Adipocyte (in vitro differentiated cells): ENCODE measurements at regions not wholly inside any gene's neighbourhood (a gene's known extent, or its start where the extent isn't known, plus 50 kb on each side); places are given as distances from the start of the nearest gene placed in this dataset.
"Not testable (repeated sequence)": the region's sequence is repeated elsewhere in the genome, so short reads cannot be mapped to it uniquely, and the experiment has no call there.

ENCODE experiments used
- DNase-seq: peaks from one replicate; pipeline ENCODE4 v3.0.0-alpha.2; 2015; ENCODE audit warnings: low read depth
- H3K27me3 ChIP-seq: replicated peaks from 2 replicates; pipeline ENCODE4 v1.7.0; 2013; ENCODE audit warnings: mild to moderate bottlenecking, low read length, moderate library complexity; ENCODE audit not compliant: control insufficient read depth, insufficient read depth
- H3K36me3 ChIP-seq: 2 replicates; pipeline ENCODE4 v1.7.0; 2013; ENCODE audit warnings: low read length, mild to moderate bottlenecking, moderate library complexity; ENCODE audit not compliant: control insufficient read depth, insufficient read depth, severe bottlenecking
- H3K4me1 ChIP-seq: 2 replicates; pipeline ENCODE4 v1.7.0; 2013; ENCODE audit warnings: mild to moderate bottlenecking, low read length, moderate library complexity; ENCODE audit not compliant: control insufficient read depth, insufficient read depth
- H3K4me3 ChIP-seq: 2 replicates; pipeline ENCODE4 v1.7.0; 2013; ENCODE audit warnings: mild to moderate bottlenecking, low read length, moderate library complexity
- H3K9ac ChIP-seq: 2 replicates; pipeline ENCODE4 v1.7.0; 2013; ENCODE audit warnings: mild to moderate bottlenecking, low read length, moderate library complexity
- H3K9me3 ChIP-seq: 2 replicates; pipeline ENCODE4 v1.7.0; 2013; ENCODE audit warnings: mild to moderate bottlenecking, low read length, moderate library complexity; ENCODE audit not compliant: control insufficient read depth

GRCh38 chr7:131787101-131787500 lies 230.7 kb upstream of the PODXL start:
- H3K9ac ChIP-seq, result no peak overlapping the region
- H3K9me3 ChIP-seq, result no peaks in the 10 kb centered on the region
- H3K4me3 ChIP-seq, result no peak overlapping the region
- H3K4me1 ChIP-seq, result no peaks in the 10 kb centered on the region
- peaks cover 8% of the 10 kb centered on the region for H3K27me3 ChIP-seq
- no peak for DNase-seq
- no peaks in the 10 kb centered on the region for H3K36me3 ChIP-seq

DNA sequence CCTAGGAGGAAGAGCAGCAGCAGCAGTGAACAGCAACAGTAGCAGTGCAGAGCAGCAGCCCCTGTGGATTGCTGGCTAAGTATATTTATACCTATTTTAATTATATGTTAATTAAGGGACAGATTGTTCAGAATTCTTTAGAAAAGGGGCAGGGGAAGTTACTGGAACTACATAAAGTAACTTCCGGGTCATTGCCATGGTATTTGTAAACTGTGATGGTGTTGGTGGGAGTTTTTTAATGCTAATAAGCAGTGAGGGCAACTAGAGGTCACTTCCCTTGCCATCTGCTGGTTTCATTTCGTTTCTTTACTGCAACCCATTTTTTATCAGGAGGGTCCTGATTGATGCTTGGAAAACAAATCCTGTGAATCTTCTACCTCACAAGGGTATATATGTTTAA lies 229.8 kb upstream of the PODXL start:
- no peaks in the 10 kb centered on the region for H3K9me3 ChIP-seq
- H3K36me3 ChIP-seq, result no peaks in the 10 kb centered on the region
- no peak overlapping the region for H3K9ac ChIP-seq
- H3K4me1 ChIP-seq, result no peaks in the 10 kb centered on the region
- DNase-seq, result no peak
- no peak overlapping the region for H3K4me3 ChIP-seq
- H3K27me3 ChIP-seq, result peaks cover 13% of the 10 kb centered on the region

- Histone ChIP-seq H3K27me3 (peaks cover 12% of the 10 kb centered on the region), H3K9ac (no peak overlapping the region)
Observed at GRCh38 chr7:131778601-131779000, 222.2 kb upstream of the PODXL start.

GRCh38 chr7:131774419-131775220 lies 218.2 kb upstream of the PODXL start:
- peaks cover 13% of the 10 kb centered on the region for H3K4me1 ChIP-seq
- no peaks in the 10 kb centered on the region for H3K36me3 ChIP-seq
- H3K4me3 ChIP-seq, result no peak overlapping the region
- no peaks in the 10 kb centered on the region for H3K27me3 ChIP-seq
- DNase-seq, result peak; percentile 0
- no peaks in the 10 kb centered on the region for H3K9me3 ChIP-seq
- H3K9ac ChIP-seq, result no peak overlapping the region

More at GRCh38 chr7:131778601-131779000, 222.2 kb upstream of the PODXL start:
- H3K4me3 ChIP-seq, result no peak overlapping the region
- DNase-seq, result no peak
- H3K36me3 ChIP-seq, result no peaks in the 10 kb centered on the region
- H3K9me3 ChIP-seq, result no peaks in the 10 kb centered on the region
- H3K4me1 ChIP-seq, result peaks cover 9% of the 10 kb centered on the region

- H3K4me3 ChIP-seq, result no peak overlapping the region
- no peak for DNase-seq
Observed at GRCh38 chr7:131773413-131773812, 217.0 kb upstream of the PODXL start.

GRCh38 chr7:131769241-131769640 lies 212.8 kb upstream of the PODXL start:
- Histone ChIP-seq H3K4me1 (peaks cover 16% of the 10 kb centered on the region), H3K9me3 (no peaks in the 10 kb centered on the region)

More at GRCh38 chr7:131773413-131773812, 217.0 kb upstream of the PODXL start:
- H3K9me3 ChIP-seq, result no peaks in the 10 kb centered on the region
- no peaks in the 10 kb centered on the region for H3K36me3 ChIP-seq
- no peak overlapping the region for H3K9ac ChIP-seq
- H3K27me3 ChIP-seq, result no peaks in the 10 kb centered on the region
- H3K4me1 ChIP-seq, result peaks cover 16% of the 10 kb centered on the region

DNA sequence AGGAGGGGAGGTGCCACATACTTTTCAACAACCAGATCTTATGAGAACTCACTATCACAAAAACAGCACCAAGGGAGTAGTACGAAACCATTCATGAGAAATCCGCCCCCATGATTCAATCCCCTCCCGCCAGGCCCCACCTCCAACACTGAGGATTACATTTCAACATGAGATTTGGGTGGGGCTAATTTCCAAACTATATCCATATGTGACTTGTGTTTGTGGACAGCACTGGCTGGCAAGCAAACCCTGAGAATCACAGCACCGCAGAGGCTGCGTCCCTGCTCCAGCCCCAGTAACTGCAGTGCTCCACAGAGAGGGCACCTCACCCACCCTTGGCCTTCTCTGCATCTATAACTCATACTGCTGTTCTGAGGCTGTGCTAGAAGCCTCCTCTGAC lies 211.2 kb upstream of the PODXL start:
- peak; percentile 2 for DNase-seq
- peaks cover 16% of the 10 kb centered on the region for H3K4me1 ChIP-seq
- H3K27me3 ChIP-seq, result no peaks in the 10 kb centered on the region
- no peaks in the 10 kb centered on the region for H3K36me3 ChIP-seq
- no peak overlapping the region for H3K4me3 ChIP-seq
- H3K9ac ChIP-seq, result no peak overlapping the region
- H3K9me3 ChIP-seq, result peaks cover 6% of the 10 kb centered on the region

More at GRCh38 chr7:131769241-131769640, 212.8 kb upstream of the PODXL start:
- Histone ChIP-seq H3K36me3 (no peaks in the 10 kb centered on the region), H3K9ac (no peak overlapping the region), H3K27me3 (no peaks in the 10 kb centered on the region), H3K4me3 (no peak overlapping the region)
- no peak for DNase-seq

- no peaks in the 10 kb centered on the region for H3K36me3 ChIP-seq
- peaks cover 11% of the 10 kb centered on the region for H3K27me3 ChIP-seq
- DNase-seq, result no peak
- peaks cover 8% of the 10 kb centered on the region for H3K9me3 ChIP-seq
- H3K9ac ChIP-seq, result no peak overlapping the region
- H3K4me1 ChIP-seq, result peaks cover 16% of the 10 kb centered on the region
- H3K4me3 ChIP-seq, result no peak overlapping the region
Observed at GRCh38 chr7:131765575-131765974, 209.1 kb upstream of the PODXL start.

- no peak overlapping the region for H3K4me3 ChIP-seq
- no peak for DNase-seq
- no peaks in the 10 kb centered on the region for H3K36me3 ChIP-seq
- H3K27me3 ChIP-seq, result peaks cover 17% of the 10 kb centered on the region
- no peak overlapping the region for H3K9ac ChIP-seq
- peaks cover 8% of the 10 kb centered on the region for H3K9me3 ChIP-seq
- peaks cover 9% of the 10 kb centered on the region for H3K4me1 ChIP-seq
Observed at GRCh38 chr7:131764143-131764775, 207.8 kb upstream of the PODXL start.

- peaks cover 8% of the 10 kb centered on the region for H3K9me3 ChIP-seq
- no peak for DNase-seq
- no peaks in the 10 kb centered on the region for H3K36me3 ChIP-seq
- H3K27me3 ChIP-seq, result peaks cover 21% of the 10 kb centered on the region
- no peak overlapping the region for H3K4me3 ChIP-seq
- no peak overlapping the region for H3K9ac ChIP-seq
- H3K4me1 ChIP-seq, result peaks cover 9% of the 10 kb centered on the region
Observed at GRCh38 chr7:131762753-131763152, 206.3 kb upstream of the PODXL start.

GRCh38 chr7:131755801-131756200 lies 199.4 kb upstream of the PODXL start:
- H3K36me3 ChIP-seq, H3K4me1 ChIP-seq, DNase-seq, H3K9ac ChIP-seq, H3K9me3 ChIP-seq, H3K4me3 ChIP-seq: not testable (repeated sequence)
- peaks cover 14% of the 10 kb centered on the region for H3K27me3 ChIP-seq
